Urothelium cell line (cell line): ENCODE measurements at regions not wholly inside any gene's neighbourhood (a gene's known extent, or its start where the extent isn't known, plus 50 kb on each side); places are given as distances from the start of the nearest gene placed in this dataset.

Source experiments
- DNase-seq: peaks from one replicate; pipeline ENCODE4 v3.0.0; 2011; ENCODE audit warnings: low spot score, mixed read lengths
- FAIRE-seq: peaks from 2 replicates; lab custom pipeline; 2011; peaks lifted over from hg19 to GRCh38; lab: Jason Lieb, UNC

GRCh38 chr10:74760086-74760979, 66.1 kb upstream of the KAT6B start:
- FAIRE-seq (no peak), DNase-seq (no peak)

- no peak for FAIRE-seq
- DNase-seq: no peak
Measured at GRCh38 chr10:74763934-74764591, 62.3 kb upstream of the KAT6B start.

DNA sequence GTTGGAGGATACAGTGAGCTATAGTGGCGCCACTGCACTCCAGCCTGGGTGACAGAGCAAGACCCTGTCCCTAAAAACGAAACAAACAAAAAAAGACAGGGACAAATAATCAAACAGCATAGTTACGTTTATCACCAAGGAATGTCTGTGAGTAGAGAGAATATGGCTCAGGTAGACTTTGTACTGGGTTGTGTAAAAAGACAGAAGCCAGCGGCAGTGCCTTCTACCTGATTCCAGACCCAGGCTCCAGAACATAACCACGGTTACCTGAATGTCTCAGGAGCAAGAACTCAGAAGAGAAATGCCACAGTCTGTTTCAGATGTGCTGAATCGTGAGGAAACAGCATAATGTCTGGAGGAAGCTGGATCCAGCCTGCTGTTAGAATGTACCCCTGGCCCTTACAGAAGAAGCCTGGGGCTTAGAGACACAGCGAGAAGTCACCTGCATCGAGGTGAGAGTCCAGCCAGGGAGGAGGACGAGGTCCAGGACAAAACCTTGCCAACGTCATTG, 60.9 kb upstream of the KAT6B start:
- no peak for DNase-seq

GRCh38 chr10:74766501-74766900, 59.9 kb upstream of the KAT6B start:
- DNase-seq: peak; percentile 47
- no peak for FAIRE-seq

More for the DNA sequence above, 60.9 kb upstream of the KAT6B start:
- no peak for FAIRE-seq

DNA sequence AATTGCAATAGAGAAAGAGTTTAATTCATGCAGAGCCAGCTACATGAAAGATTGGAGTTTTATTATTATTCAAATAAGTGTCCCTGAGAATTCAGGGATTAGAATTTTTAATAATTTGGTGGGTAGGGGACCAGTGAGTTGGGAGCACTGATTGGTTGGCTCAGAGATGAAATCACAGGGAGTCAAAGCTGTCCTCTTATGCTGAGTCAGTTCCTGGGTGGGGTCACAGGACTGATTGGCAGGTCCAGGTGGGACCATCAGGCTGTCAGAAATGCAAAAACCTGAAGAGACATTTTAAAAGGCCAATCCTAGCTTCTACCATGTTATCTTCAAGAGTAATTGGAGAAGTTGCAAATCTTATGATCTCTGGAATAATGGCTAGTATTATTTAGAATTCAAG, 56.0 kb upstream of the KAT6B start:
- DNase-seq: no peak
- FAIRE-seq: no peak

- FAIRE-seq (no peak), DNase-seq (no peak)
Measured at GRCh38 chr10:74771054-74771453, 55.3 kb upstream of the KAT6B start.

GRCh38 chr10:74775099-74775498, 51.3 kb upstream of the KAT6B start:
- FAIRE-seq: no peak
- no peak for DNase-seq
